ENCODE measurements at regions not wholly inside any gene's neighbourhood (a gene's known extent, or its start where the extent isn't known, plus 50 kb on each side); places are given as distances from the start of the nearest gene placed in this dataset.

DNA sequence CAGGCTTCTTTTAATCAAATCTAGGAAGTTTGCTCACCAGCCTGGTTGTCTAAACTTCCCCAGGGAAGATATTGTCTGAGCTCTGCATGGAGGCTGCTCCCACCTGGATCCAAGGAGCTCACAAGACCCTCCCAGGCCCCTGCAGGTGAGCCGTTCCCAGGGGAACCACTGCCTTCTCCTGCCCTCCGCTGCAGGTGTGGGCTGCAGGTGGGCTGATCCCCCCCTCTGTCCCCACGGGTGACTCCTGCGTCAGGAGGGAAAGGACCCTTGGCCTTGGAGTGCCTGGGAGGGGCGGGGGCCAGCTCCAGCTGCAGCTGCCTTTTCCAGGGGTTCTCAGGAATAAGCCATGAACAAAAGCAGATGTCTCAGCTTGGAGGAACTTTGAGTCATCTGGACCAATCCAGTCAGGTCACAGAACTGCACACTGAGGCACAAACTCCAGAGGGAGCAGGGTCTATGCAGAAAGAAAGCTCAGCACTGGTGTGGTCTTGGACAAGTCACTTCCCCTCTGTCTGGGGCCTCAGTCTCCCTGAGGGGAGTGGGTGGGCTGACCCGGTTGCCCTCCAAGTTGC, 246.6 kb upstream of the RTL1 start:
- TF ChIP-seq CTCF (IDR thresholded peaks at IDR 0.05; ENCODE audit: extremely low read depth in 1 of 2, insufficient read depth in 1 of 2, low read depth in 1 of 2, low read length in 2 of 2), result no peak
- TF ChIP-seq POLR2A (IDR thresholded peaks at IDR 0.05; ENCODE audit: low read depth, low read length), result no peak
- TF ChIP-seq POLR2AphosphoS5 (IDR thresholded peaks at IDR 0.05; ENCODE audit: insufficient read depth, low read depth, low read length), result no peak
- no peak for TF ChIP-seq MYC (IDR thresholded peaks at IDR 0.05; ENCODE audit: low read depth, low read length)
- no peak for TF ChIP-seq JUN (IDR thresholded peaks at IDR 0.05; ENCODE audit: borderline replicate concordance, insufficient read depth, insufficient read length, low read depth)
- TF ChIP-seq FOS (IDR thresholded peaks at IDR 0.05; ENCODE audit: borderline replicate concordance, insufficient read depth, low read length), result no peak
- TF ChIP-seq MAX (IDR thresholded peaks at IDR 0.05; ENCODE audit: insufficient read depth, insufficient read length), result no peak
- no peak for TF ChIP-seq EZH2 (IDR thresholded peaks at IDR 0.05; ENCODE audit: borderline replicate concordance, low read depth, low read length, severe bottlenecking)

All from endothelial cell of umbilical vein (primary cell).